Endothelial cell of umbilical vein (primary cell): ENCODE measurements at regions not wholly inside any gene's neighbourhood (a gene's known extent, or its start where the extent isn't known, plus 50 kb on each side); places are given as distances from the start of the nearest gene placed in this dataset.
"Not testable (repeated sequence)": the region's sequence is repeated elsewhere in the genome, so short reads cannot be mapped to it uniquely, and the experiment has no call there.

Experiments used
- CTCF ChIP-seq, 2 donors: IDR thresholded peaks; 1 replicate in 1 of 2; 2 replicates in 1 of 2; pipeline ENCODE4 v1.5.1; 2011; ENCODE audit warnings: low read length in 2 of 2, mild to moderate bottlenecking in 2 of 2, moderate library complexity in 2 of 2, control low read depth in 1 of 2, inconsistent platforms in 1 of 2, low read depth in 1 of 2; ENCODE audit not compliant: insufficient read depth in 1 of 2; ENCODE audit errors: extremely low read depth in 1 of 2
- EZH2 ChIP-seq: IDR thresholded peaks from 2 replicates; pipeline ENCODE4 v1.6.1; 2012; ENCODE audit warnings: borderline replicate concordance, low read depth, mild to moderate bottlenecking, moderate library complexity, low read length, inconsistent platforms; ENCODE audit not compliant: severe bottlenecking
- MAX ChIP-seq: IDR thresholded peaks from 2 replicates; pipeline ENCODE4 v1.6.1; 2011; ENCODE audit not compliant: insufficient read depth, insufficient read length
- MYC ChIP-seq: IDR thresholded peaks from one replicate; pipeline ENCODE4 v1.6.1; 2011; ENCODE audit warnings: mild to moderate bottlenecking, low read depth, low read length
- POLR2AphosphoS5 ChIP-seq: IDR thresholded peaks from 2 replicates; pipeline ENCODE4 v1.6.1; 2012; ENCODE audit warnings: low read depth, mild to moderate bottlenecking, control low read depth, low read length, moderate library complexity; ENCODE audit not compliant: insufficient read depth

GRCh38 chr16:29334776-29335548 lies 71.5 kb downstream of the NPIPB11 start:
- not testable (repeated sequence) for TF ChIP-seq CTCF (IDR thresholded peaks at IDR 0.05; ENCODE audit: extremely low read depth in 1 of 2, insufficient read depth in 1 of 2, low read depth in 1 of 2, low read length in 2 of 2); EZH2; MAX; MYC; POLR2AphosphoS5
